Mucosa of gallbladder (tissue), 1 donor: ENCODE measurements at regions not wholly inside any gene's neighbourhood (a gene's known extent, or its start where the extent isn't known, plus 50 kb on each side); places are given as distances from the start of the nearest gene placed in this dataset.

Experiments used
- DNase-seq: peaks from one replicate; pipeline ENCODE4 v3.0.0-alpha.2; 2020; ENCODE audit warnings: low spot score
- donor health status: DM: no; HTN: no; CAD: no.

DNA sequence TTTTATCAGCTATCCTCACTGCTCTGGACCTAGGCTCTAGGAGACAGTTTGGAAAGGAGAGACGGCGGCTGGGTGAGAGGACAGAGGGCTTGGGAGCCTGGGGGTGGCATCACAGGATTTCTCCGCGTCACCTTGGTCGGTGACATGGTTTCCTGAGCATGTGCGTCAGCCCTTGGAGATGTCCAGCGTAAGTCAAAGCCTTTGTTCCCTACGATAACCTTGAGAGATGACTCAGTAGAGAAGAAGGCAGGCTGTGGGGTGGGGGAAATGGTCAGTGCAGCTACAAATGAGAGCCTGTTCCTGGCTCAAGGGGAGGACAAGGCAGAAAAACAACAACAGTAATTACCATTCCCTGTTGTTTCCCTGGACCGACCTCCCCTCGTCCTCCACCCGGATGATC is 90.2 kb upstream of the TBX3 start:
- DNase-seq = no peak

DNA sequence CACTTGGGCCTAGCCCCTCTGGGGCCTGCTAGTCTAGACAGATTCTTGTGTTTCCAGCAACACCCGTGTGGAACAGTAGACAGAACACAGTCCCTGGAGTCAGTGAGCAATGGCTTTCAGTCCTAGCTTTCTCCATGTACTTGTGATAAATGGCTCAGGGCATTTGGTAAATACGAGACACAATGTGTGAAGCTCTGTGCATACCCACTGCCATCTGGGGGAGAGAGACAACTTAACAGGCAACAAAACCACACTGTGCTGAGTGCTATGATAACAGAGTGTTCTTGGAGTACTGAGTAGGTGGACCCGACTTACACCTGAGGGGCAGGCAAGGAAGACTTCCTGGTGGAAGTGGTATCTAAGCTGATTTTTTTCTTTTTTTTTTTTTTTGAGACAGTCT is 86.3 kb upstream of the TBX3 start:
- DNase-seq = no peak

DNA sequence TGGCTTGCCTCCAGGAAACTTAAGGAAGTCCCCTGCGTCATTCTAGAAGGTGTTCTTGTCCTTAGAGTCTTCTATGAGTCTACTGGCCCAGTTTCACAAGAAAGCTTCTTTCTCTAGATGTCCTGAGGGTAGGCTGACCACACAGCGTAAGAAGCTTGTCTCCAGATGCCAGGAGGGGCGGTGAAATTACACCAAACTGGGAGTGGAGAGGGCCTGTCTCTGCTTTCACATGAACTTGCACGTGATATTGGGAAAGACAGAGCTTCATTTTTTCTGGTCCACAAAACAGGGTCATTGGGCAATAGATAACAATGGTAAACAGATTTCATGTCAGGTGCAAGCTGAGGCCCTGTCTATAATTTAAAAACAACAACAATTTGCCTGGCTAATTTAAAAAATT is 85.7 kb upstream of the TBX3 start:
- no peak for DNase-seq

DNA sequence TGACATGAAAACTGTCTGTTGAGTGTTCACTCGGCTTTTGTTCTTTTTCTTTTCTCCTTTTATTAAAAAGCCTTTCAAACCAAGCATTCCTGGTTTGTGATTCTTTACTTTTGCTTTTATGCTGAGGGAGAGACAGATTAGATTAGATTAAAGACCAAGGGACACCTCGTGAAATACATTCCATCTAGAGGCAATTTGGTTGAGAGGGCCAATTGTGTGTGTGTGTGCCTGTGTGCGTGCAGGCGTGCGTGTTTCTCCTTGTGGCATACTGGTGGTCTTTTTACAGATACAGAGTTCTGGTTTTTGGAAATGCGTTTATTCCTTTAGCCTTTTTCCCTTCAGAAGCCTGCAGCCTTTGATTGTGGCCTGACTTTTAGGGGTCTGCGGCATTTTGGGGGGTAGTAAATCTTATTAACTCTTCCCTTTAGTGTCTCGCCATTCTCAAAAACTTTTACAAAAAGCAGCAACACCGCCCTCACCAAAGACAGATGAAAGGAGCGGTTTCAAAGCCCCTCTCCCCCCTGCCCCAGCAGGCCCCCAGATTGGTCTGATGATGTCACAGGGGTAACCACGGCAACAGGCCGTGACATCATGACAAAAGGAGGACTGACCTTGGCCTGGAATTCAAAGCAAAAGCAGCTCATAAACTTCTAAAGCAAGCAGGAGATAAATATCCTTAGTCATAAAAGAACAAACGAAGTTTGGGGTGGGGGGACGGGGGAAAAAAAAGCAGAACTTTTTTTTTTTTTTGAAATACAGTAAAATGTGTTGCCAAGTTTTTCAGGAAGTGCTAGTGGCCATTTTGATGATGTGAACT is 84.1 kb upstream of the TBX3 start:
- no peak for DNase-seq

DNA sequence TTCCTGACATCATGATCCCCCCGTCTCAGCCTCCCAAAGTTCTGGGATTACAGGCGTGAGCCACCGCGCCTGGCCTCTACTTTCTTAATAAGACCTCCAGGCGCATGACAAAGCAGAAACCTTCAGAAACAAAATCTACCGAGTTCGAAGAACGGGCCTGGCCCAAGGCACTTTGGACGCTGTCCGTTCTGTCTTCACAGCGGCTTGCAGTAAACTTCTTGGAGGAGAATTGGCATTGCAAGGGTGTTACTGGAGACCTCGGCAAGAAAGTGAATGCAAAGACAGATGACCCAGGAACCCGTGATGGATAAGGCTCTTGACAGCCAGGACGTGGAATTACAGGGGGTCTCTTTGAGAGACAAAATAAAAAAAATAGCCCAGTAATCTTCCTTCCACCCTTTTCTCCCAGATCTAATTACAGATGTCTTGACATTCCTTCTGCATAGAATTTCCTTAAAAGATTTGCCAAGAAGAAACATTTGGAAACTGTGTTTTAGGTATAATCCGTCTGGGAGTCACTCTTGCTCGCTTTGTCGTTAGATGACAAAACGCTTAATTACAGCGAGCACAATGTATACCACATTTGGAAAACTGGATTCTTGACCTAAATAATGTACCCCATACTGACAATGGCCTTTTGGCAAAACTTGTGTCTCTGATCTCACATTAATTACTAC is 83.2 kb upstream of the TBX3 start:
- DNase-seq = no peak

DNA sequence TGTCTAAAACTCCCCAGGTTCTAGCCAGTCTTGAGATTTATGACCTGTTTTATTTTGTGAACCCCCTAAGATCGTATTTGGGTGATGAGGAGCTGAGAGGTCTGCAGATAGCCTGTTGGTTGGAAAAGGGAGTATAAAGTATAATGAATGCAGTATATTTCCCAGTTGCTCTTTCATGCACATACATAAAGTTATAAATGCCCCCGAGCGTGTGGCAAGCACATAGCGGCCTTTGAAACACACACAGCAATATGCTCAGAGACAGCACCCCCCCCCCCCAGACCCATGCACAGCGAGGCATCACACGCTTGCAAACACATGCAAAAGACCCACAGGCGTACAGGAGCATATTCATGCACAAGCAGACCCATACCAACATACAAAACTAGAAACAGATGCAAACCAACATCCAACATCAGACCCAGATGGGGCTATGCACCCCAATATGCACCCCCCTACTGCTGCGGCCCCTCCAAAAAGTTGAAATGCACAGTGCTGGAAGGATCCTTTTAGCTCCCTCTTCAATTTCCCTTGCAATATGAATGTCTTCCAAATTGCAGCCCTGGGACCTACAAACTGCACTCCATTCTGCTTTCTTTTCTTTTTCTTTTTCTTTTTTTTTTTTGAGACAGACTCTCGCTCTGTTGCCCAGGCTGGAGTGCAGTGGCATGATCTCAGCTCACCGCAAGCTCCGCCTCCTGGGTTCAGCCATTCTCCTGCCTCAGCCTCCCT is 82.2 kb upstream of the TBX3 start:
- DNase-seq = no peak

DNA sequence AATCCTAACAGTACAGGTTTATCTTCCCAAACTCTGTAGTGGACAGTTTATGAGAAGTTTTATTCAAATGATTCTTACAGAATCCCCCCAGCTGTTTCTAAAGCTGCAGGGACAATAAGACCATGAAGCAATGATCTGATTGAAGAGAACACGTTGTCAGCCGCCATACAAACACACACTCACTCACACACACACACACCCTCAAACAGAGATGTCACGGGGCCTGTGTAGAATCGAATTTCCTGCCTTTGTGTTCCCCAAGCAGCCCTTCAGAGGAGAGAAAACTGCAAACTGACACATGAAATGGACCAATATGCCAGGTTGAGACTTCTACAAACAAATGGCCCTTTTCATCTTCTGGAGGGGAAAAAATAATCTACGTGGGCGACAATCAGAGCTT is 80.5 kb upstream of the TBX3 start:
- DNase-seq = no peak

DNA sequence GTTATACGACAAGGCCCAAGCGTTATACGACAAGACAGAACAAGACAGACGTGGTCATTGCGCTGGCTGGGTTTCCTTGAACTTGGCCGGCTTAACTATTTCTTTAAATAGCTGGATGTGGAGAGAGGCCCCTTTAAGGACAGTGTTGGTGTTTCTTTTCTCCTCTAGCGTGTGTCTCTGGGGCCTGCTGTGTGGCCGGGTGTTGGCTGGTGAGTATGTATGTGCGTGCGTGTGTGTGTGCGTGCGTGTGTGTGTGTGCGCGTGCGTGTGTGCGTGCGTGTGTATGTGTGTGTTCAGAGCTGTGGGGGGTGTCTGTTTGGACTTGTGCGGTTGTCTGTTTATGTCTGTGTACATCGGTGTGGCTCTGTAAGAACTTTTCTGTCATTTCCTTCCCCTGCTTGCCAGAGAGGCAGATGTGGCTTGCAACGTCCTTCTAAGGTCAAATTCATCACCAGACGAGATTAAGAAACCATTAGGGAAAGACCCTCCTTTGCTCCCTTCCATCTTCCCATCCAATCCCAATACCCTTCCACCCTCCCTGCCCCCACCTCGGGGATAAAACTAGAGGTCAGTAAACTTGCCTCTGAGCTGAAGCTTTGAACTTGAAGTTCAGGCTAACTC is 78.6 kb upstream of the TBX3 start:
- peak; percentile 19 for DNase-seq

DNA sequence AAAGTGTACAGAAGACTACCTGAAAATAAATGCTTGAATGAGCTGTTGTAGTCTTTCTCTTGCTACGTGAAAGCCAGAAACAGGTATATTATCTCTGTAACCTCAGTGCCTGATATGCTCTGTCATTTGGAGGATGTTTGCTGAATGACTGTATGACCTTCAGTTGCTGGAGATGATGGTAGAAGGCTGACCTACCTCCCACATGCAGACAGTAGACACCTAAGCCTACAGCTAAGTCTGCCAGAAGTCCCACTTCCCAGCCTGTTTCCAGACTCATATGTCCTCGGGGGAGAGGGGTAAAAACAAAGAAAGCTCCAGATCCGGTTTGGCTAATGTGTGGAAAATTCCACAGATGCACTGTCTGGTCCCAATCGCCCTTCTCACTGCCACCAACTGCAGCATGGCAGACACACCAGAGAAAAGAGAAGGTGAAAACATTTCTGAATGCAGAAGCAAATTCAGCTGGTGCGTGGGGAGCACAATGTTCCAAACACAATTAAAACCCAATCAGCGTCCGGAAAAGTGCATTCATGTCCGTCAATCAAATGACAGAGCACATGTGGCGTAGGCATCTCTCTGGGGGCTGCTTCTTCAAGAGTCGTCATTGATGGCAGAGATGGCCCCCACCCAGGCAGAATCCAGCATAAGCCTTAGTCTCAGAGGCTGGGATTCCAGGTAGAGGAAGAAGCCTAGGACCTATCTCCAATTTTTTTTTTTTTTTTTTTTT is 76.3 kb upstream of the TBX3 start:
- DNase-seq = no peak

DNA sequence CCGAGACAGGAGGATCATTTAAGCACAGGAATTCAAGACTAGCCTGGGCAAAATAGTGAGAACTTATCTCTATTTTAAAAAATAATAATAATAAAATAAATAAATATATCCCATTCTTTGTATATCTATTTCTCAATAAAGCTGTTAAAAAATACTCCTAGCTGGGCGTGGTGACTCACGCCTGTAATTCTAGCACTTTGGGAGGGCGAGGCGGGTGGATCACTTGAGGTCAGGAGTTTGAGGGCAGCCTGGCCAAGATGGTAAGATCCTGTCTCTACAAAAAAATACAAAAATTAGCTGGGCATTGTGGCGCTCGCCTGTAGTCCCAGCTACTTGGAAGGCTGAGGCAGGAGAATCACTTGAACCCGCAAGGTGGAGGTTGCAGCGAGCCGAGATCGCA is 75.7 kb upstream of the TBX3 start:
- no peak for DNase-seq

DNA sequence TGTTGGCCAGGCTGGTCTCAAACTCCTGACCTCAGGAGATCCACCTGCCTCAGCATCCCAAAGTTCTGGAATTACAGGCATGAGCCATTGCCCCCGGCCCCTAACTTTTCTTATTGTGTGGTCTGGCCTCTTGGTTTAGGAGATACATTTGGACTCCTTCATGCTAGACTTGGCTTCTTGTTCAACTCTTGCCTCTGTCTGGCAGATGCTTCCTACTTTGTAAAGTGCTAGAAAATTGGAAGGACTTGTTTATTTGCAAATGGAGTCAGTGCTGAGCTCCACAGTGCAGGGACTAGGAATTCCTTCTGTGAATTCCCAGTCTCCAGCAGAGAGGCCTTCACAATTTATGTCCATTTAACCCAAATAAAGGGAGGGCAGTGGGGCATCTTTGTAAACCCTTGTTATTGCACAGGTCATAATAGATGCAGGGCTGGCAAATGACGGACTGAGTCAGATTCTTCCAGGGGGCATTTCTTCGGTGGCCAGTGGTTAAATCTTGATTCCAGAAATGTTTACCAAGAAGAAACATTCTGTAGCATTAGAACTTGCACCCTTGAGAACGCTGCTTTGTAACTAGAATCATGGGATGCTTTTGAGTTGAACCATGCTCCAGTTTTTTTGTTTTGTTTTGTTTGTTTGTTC is 73.8 kb upstream of the TBX3 start:
- DNase-seq = no peak

DNA sequence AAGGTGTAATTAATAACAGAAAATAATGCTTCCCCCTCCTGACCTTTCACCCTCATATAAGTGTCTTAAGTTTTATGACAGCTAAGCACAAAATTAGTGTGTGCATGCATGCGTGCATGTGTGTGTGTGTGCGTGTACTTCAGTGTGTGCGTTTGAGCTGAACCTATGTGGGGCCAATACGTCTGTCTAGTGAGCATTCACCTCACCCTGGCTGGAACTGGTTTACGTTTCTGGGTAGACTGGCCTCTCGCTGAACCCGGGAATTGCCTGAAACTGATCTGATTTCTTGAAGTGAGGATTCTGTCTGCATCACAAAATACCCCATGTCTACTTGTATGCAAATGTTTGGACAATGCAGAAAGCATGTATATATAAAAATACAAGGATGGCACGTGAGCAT is 68.2 kb upstream of the TBX3 start:
- DNase-seq = no peak

DNA sequence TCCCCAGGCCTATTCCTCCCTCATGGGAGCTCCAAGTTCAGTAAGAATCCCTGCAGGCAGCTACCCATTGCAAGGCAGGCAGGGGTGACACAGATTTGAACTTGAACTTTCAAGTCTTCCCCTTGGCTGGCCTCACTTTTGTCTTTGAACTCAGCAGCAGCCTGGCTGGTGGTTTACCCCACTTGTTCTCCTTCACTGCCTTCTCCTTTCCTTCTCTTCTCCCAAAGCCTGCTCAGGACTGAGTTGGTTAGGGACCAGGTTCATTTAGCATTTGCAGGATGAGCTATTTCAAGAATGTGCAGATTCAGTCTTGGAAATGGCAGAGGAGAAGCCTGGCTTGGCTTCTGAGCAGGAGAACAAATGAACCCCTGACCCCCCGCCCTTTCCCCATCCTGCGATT is 67.7 kb upstream of the TBX3 start:
- DNase-seq = no peak

DNA sequence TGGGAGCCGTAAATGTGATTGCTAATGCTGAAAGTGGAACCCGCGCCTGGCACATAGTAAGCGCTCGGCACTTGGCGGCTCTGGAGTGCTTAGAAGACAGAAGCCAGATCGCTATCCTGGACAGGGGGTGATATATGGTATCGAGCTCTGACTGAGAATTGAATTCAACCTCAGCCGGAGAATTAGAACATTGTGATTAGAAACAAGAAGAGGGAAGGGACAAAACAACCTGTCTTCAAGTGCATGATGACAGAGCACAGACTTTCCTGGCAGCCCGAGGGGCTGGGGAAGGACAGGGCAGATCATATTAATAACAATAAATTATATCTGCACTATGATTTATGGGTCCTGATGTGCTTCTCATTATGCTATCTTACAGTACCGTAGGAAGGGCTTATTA is 66.9 kb upstream of the TBX3 start:
- DNase-seq = no peak

DNA sequence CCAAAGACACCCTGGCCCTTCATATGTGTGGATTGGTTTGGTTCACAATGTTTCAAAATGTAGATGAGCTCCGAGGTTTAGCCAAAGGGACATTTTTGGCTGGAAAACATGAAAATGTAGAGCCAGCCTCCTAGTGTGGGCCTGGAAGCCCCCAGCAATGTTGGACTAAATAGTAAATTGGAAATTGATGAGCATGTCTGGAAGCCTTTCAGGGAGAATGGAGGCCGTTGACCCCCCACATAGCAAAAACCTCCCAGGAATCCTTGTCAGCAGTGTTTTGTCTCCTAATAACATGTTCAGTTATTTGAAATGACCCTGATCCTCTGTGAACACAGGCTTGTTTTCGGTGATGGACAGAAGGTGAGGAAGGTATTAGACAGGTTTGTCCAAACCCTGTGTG is 65.1 kb upstream of the TBX3 start:
- no peak for DNase-seq

DNA sequence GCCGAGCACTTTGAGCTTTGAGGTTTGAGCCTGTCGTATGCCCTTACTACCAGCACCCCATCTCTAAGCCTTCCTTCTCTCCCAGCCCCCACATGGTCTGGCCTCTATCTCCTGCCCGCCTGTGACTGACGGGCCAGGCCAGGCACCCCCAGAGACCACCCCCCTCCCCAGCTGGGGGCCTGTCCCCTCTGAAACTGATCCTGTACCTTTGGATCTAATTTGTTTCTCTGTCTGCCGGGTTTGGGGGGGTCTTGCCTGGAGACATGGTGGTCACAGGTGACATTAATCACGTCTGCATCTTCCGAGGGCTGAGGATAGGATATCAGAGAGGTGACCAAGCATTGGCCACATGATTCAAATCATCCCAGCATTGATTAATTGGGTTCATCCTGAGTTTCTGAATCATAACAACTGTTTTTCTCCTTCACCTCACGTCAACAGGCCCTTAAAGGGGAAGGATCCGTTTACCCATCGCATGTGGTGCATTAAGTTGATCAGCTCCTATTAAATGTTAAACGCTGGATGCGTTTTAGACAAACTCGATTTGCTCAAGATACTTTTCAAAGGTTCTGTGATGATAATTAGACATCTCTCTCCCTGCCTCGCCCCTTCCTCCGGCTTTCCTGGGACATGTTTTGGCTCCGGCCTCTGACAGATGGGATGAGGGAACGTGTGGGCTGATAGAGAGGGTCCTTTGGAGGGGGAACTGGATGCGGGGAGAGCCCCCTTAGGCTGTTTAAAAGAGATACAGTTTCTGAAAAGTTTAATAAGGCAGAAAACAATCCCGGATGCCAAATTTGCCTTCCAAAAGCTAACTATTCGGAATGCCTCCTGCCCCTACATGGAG is 63.3 kb upstream of the TBX3 start:
- DNase-seq = no peak

DNA sequence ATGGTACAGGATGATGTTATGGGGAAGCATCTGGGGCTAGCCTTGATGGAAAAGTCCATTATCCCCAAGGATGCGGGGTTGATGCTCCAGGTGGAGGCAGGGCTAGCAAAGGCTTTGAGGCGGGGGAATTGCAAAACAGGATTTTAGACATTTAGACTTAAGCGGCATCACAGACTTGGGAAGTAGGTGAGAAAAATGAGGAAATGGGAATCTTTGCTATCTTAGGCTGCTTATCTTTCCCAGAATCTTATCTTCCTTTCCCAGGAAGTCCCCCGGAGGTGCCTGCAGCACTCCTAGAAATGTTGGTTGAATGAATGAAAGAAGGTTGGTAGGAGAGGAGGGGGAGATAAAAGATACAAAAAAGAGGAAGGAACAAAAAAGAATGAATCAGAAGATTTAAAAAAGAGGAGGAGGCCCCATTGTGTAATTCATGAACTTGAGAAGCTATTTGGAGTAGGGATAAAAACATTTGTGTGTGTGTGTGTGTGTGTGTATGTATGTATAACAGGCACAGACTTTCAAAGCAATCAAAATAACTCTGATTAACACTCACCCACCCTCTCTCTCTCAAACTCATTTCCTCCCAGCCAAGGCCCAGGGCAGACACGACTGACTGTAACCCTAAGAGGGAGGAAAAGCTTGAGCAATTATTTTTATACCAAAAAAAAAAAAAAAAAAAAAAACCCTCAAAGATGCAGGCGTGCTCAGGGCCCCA is 62.5 kb upstream of the TBX3 start:
- DNase-seq = no peak

DNA sequence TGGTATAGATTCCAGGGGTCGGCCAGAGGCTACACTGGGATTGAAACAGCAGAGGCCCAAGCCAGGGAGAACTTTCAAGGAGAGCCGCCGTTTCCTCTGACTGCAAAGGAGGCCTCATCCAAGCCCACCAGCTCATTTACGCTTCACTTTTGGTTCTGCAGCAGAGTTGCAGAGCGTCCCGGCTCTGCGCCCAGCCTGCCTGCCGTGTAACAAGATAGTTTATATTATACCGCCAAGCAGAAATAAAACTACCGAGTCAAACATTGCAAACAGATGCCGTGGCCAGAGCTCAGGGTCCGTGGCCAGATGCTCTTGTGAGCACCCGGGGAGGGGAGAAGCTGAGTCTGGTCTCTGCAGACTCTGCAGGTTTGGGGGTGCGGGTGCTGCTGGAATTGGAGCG is 60.7 kb upstream of the TBX3 start:
- peak; percentile 35 for DNase-seq

DNA sequence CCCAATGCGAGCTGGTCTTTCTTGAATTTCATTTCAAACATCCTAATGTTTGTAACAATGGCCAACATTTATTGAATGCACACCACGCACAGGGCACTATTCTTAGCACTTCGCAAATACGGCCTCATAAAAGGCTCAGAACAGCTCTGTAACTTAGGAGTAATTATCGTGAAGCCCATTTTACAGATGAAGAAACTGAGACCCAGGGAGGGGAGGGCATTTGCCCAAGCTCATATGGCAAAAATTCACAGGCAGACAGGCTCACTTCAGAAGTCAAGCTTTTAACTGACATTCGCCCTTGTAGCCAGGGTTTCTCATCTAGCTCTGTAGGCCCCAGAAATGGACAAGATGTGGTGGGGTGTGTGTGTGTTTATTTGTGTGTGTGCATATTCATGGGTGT is 60.3 kb upstream of the TBX3 start:
- no peak for DNase-seq

DNA sequence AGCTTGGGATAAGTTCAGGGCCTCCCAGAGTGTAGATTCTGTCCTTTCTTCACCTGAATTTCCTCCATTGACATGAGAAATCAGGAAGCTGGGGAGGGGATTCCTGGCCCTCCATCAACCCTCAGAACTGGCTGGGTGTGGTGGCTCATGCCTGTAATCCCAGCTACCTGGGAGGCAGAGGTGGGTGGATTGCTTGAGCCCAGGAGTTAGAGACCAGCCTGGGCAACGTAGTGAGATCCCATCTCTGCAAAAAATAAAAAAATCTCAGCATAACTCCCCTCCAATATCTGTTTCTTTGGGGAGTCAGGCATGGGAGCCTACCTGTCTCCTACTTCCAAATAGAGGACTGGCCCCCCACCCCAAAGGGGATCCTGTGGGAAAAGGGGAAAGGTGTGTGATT is 59.8 kb upstream of the TBX3 start:
- no peak for DNase-seq
